Pancreas (tissue), 10 donors: ENCODE measurements at regions not wholly inside any gene's neighbourhood (a gene's known extent, or its start where the extent isn't known, plus 50 kb on each side); places are given as distances from the start of the nearest gene placed in this dataset.

Experiments used
- ATAC-seq, 4 donors: fragments of 200-7000 bp; cut with Tn5 transposase; one replicate each; pipeline versions ENCODE4 v1.8.0 to v1.9.1; 2020; ENCODE audit warnings: mild to moderate bottlenecking in 4 of 4, moderate library complexity in 4 of 4
- DNase-seq, 6 donors: peaks; one replicate each; pipeline ENCODE4 v3.0.0-alpha.2; 2020
- FAIRE-seq: peaks from 2 replicates; lab custom pipeline; 2012; peaks lifted over from hg19 to GRCh38; lab: Jason Lieb, UNC
- H3K27ac ChIP-seq, 4 donors: fragments of 200-600 bp; sonication (generic); 1 replicate in 3 of 4; 2 replicates in 1 of 4; pipeline versions ENCODE4 v1.5.0 to v1.8.0; 2020
- H3K27me3 ChIP-seq, 4 donors: fragments of 200-600 bp; one replicate each; pipeline ENCODE4 v1.8.0; 2021
- H3K36me3 ChIP-seq, 3 donors: fragments of 200-600 bp; sonication (generic) in 1 of 3; one replicate each; pipeline versions ENCODE4 v1.5.0 to v1.8.0; 2020 to 2021
- H3K4me1 ChIP-seq, 3 donors: fragments of 200-600 bp; one replicate each; pipeline ENCODE4 v1.8.0; 2021
- H3K4me3 ChIP-seq, 4 donors: fragments of 200-600 bp; sonication (generic) in 2 of 4; one replicate each; pipeline versions ENCODE4 v1.5.0 to v1.8.0; 2020 to 2021
- H3K9me3 ChIP-seq, 4 donors: fragments of 200-600 bp; one replicate each; pipeline ENCODE4 v1.8.0; 2021
- CTCF ChIP-seq, 4 donors: fragments of 200-600 bp; sonication (generic) in 3 of 4; IDR thresholded peaks; one replicate each; pipeline versions ENCODE4 v1.5.0 to v1.8.0; 2021; ENCODE audit warnings: antibody characterized with exemption in 4 of 4
- WGBS, 2 donors: extraction: QIAGEN DNeasy Blood & Tissue Kit; methylation state at CpG; one replicate each; pipeline ENCODE4 v1.1.7; 2013; 5-methylcytosine and 5-hydroxymethylcytosine counted together
- intact Hi-C, 3 donors: fragments of 100-400 bp; cut with DNase I; formaldehyde crosslinking; loops; one replicate each; pipeline versions ENCODE4 v1.11.1 to v1.14.2; 2022
- donor health status: healthy with polysubstance abuse.
- donor health status: DM: no; HTN: no; CAD: no; lungs with moderate emphysema.
- donor health status: DM: no; HTN: no; CAD: no.
- donor health status: control.
- donor health status: control.
- donor health status: Bipolar disorder and iron deficiency.
- donor health status: DM: yes; HTN: yes; CAD: no.
- donor health status: DM: no; HTN: no; CAD: no.
- donor health status: DM: no; HTN: no; CAD: no.
- donor health status: DM: yes; HTN: yes; CAD: no.

DNA sequence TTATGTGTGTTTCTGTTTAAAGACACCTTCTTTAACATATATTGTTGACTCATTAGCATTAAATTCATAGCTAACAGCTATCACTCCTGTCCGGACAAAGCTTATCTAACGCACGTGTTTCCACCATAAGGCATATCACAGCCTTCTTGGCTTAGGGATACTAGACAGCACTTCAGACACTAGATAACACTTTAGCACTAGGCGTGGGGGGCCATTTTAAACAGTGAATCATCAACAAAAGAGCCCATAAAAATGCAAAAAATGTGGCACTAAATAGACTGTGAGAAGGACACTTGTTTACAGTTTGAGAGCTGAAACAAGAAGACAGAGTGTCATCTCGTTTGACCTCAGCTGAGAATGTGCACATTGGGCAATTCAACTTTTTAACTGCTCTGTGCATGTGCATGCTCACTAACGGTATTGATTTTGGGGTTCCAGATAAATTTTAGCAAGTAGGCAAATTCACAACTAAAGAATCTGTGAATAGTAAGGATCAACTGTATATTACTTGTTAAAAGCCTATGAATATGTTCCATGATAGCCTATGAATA, 58.9 kb upstream of the RAI2 start:
- no peak for TF ChIP-seq CTCF (IDR thresholded peaks at IDR 0.05)
- Histone ChIP-seq H3K27ac (no peak overlapping the region), H3K36me3 (no peaks in the 10 kb centered on the region), H3K9me3 (no peaks in the 10 kb centered on the region), H3K27me3 (peaks cover 0 to 6% (median 2%) of the 10 kb centered on the region in 4 donors), H3K4me1 (no peaks in the 10 kb centered on the region), H3K4me3 (no peak overlapping the region)
- 61 to 63% methylated on average over 6 of the region's 6 CpGs for WGBS, 2 donors
- FAIRE-seq (no peak), ATAC-seq (no peak), DNase-seq (no peak)
- intact Hi-C loops: no loop called here

DNA sequence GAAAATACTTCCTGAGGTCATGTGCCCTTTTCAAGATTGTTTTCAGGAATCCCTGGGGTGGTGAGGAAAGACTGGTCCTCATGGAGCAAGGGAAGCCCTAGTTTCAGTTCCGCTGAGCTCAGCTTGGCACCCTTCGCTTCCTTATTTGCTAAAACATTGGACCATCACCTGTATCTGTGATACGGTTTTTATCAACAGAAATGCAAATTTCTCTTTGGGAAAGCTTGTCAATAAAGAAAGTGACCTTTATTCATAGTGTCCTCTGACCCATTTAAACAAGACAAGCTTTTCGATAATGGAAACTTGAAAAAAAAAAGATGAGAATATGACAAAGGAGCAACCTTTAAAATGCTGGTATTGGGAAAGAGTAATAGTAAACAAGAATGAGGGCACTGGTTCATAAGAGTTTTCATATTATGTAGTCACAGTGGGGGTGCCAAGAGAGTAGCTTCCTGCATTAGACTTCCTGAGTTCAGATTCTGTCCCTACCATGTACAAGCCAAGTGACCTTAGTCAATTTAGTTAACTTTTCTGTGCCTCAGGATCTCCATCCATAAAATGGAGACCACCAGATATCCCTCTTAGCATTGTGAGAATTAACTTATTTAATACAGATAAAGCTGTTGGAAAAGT, 57.0 kb upstream of the RAI2 start:
- ATAC-seq (no peak), DNase-seq (no peak), FAIRE-seq (no peak)
- Histone ChIP-seq H3K27ac (no peak overlapping the region), H3K36me3 (no peaks in the 10 kb centered on the region), H3K4me1 (no peaks in the 10 kb centered on the region), H3K27me3 (peaks cover 0 to 6% (median 2%) of the 10 kb centered on the region in 4 donors), H3K4me3 (no peak overlapping the region), H3K9me3 (no peaks in the 10 kb centered on the region)
- WGBS, 2 donors: 50 to 59% methylated on average over 4 of the region's 4 CpGs
- no peak for TF ChIP-seq CTCF (IDR thresholded peaks at IDR 0.05)
- intact Hi-C loops: no loop called here

- Histone ChIP-seq H3K9me3 (no peaks in the 10 kb centered on the region), H3K4me1 (no peaks in the 10 kb centered on the region), H3K4me3 (no peak overlapping the region), H3K36me3 (no peaks in the 10 kb centered on the region), H3K27me3 (peaks cover 0 to 5% (median 1%) of the 10 kb centered on the region in 4 donors), H3K27ac (no peak overlapping the region)
- ATAC-seq: no peak
- intact Hi-C loops: no loop called here
- 78 to 83% methylated on average over 6 of the region's 6 CpGs for WGBS, 2 donors
- FAIRE-seq: no peak
- no peak for TF ChIP-seq CTCF (IDR thresholded peaks at IDR 0.05)
- DNase-seq: no peak
Measured at GRCh38 chrX:17913801-17914200, 52.7 kb upstream of the RAI2 start.
